A673 (cell line): ENCODE measurements at regions not wholly inside any gene's neighbourhood (a gene's known extent, or its start where the extent isn't known, plus 50 kb on each side); places are given as distances from the start of the nearest gene placed in this dataset.

Experiments
- EZH2 ChIP-seq: fragments of 200-600 bp; sonication (generic); IDR thresholded peaks from 2 replicates; pipeline ENCODE4 v1.6.1; 2017; ENCODE audit warnings: borderline replicate concordance, low read depth, mild to moderate bottlenecking, mixed read lengths, antibody characterized with exemption, low read length; ENCODE audit not compliant: poor library complexity, severe bottlenecking
- TF ChIP-seq, protein P1 (sequence below): fragments of 300-800, 200-600 bp; sonication (generic); conservative IDR thresholded peaks from 2 replicates; pipeline ENCODE4 v1.5.1; 2017; ENCODE audit warnings: low read depth, mild to moderate bottlenecking, antibody characterized with exemption, low read length, moderate library complexity, mixed read lengths

DNA sequence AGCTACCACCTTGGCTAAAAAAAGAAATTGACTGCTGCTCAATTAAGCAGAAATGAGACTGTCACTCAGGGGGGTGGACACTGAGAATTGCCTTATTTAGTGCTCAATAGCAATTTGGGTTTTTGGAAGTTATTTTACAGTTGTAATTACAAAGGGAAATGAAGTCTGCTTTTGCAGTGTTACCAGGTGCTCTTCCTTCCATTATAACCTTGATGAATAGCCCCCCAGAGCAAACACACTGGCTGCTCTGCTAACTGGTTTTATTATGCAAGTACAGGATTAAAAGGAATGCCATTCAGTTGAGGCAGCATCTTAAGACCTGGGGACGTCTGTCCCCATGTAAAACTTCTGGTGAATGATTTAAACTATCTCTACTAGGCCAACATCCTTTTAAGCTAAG, 191.0 kb downstream of the EVX1 start:
- TF ChIP-seq, protein P1, sequence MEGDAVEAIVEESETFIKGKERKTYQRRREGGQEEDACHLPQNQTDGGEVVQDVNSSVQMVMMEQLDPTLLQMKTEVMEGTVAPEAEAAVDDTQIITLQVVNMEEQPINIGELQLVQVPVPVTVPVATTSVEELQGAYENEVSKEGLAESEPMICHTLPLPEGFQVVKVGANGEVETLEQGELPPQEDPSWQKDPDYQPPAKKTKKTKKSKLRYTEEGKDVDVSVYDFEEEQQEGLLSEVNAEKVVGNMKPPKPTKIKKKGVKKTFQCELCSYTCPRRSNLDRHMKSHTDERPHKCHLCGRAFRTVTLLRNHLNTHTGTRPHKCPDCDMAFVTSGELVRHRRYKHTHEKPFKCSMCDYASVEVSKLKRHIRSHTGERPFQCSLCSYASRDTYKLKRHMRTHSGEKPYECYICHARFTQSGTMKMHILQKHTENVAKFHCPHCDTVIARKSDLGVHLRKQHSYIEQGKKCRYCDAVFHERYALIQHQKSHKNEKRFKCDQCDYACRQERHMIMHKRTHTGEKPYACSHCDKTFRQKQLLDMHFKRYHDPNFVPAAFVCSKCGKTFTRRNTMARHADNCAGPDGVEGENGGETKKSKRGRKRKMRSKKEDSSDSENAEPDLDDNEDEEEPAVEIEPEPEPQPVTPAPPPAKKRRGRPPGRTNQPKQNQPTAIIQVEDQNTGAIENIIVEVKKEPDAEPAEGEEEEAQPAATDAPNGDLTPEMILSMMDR: no peak
- no peak for TF ChIP-seq EZH2
